ENCODE measurements at regions not wholly inside any gene's neighbourhood (a gene's known extent, or its start where the extent isn't known, plus 50 kb on each side); places are given as distances from the start of the nearest gene placed in this dataset.

GRCh38 chr10:47082055-47082784, 171.0 kb downstream of the PTPN20 start:
- Histone ChIP-seq H3K9ac (ENCODE audit: low read length) (no peak overlapping the region), H4K12ac (ENCODE audit: low read depth, low read length) (no peak overlapping the region), H4K91ac (ENCODE audit: low read depth, low read length) (no peak overlapping the region), H3K27ac (ENCODE audit: low read depth, low read length) (no peak overlapping the region), H3K9me3 (ENCODE audit: insufficient read depth, low read depth, low read length) (peaks cover 7% of the 10 kb centered on the region), H2BK5ac (ENCODE audit: low read depth, low read length, poor library complexity) (no peak overlapping the region), H2BK120ac (ENCODE audit: insufficient read depth, low read length, poor library complexity) (no peak overlapping the region), H2AFZ (ENCODE audit: insufficient read depth, low read length, poor library complexity) (no peak overlapping the region), H3K23ac (ENCODE audit: low read length) (no peak overlapping the region), H3K27me3 (ENCODE audit: insufficient read depth, low read length) (no peaks in the 10 kb centered on the region), H3K18ac (ENCODE audit: low read length) (no peak overlapping the region), H4K8ac (ENCODE audit: low read depth, low read length) (no peak overlapping the region), H3K4me2 (ENCODE audit: low read length) (no peak overlapping the region), H3K4ac (ENCODE audit: low read depth, low read length) (no peak overlapping the region), H3K4me1 (ENCODE audit: control insufficient read depth in 1 of 2, insufficient read depth in 2 of 2, low read length in 2 of 2) (peaks cover 0 to 4% of the 10 kb centered on the region in 2 experiments), H3K79me2 (ENCODE audit: control insufficient read depth, insufficient read depth, low read length, poor library complexity) (no peaks in the 10 kb centered on the region), H3K4me3 (ENCODE audit: low read depth, low read length) (no peak overlapping the region), H3K36me3 (ENCODE audit: control insufficient read depth in 1 of 2, insufficient read depth in 2 of 2, low read length in 2 of 2) (no peaks in the 10 kb centered on the region), H3K14ac (ENCODE audit: low read length) (no peak overlapping the region), H3K79me1 (ENCODE audit: low read length) (no peaks in the 10 kb centered on the region), H2AK5ac (ENCODE audit: low read length) (no peak overlapping the region), H2BK12ac (ENCODE audit: low read length) (no peak overlapping the region)
- no peak for DNase-seq
- WGBS (ENCODE audit: extremely low coverage, insufficient coverage, insufficient read length), result no CpG with 5 or more reads among the region's 12 CpGs

GRCh38 chr10:47087667-47088066, 176.4 kb downstream of the PTPN20 start:
- no peaks in the 10 kb centered on the region for H3K36me3 ChIP-seq (ENCODE audit: control insufficient read depth in 1 of 2, insufficient read depth in 2 of 2, low read length in 2 of 2)
- H3K79me1 ChIP-seq (ENCODE audit: low read length), result no peaks in the 10 kb centered on the region
- H3K9me3 ChIP-seq (ENCODE audit: insufficient read depth, low read depth, low read length), result no peaks in the 10 kb centered on the region
- H3K9ac ChIP-seq (ENCODE audit: low read length), result no peak overlapping the region
- no peak for DNase-seq
- no peak overlapping the region for H2AFZ ChIP-seq (ENCODE audit: insufficient read depth, low read length, poor library complexity)
- no peak overlapping the region for H3K4me2 ChIP-seq (ENCODE audit: low read length)
- H2BK12ac ChIP-seq (ENCODE audit: low read length), result no peak overlapping the region
- no peak overlapping the region for H2BK120ac ChIP-seq (ENCODE audit: insufficient read depth, low read length, poor library complexity)
- no peak overlapping the region for H4K91ac ChIP-seq (ENCODE audit: low read depth, low read length)
- no peaks in the 10 kb centered on the region for H3K4me1 ChIP-seq (ENCODE audit: control insufficient read depth in 1 of 2, insufficient read depth in 2 of 2, low read length in 2 of 2)
- no peak overlapping the region for H3K18ac ChIP-seq (ENCODE audit: low read length)
- H2AK5ac ChIP-seq (ENCODE audit: low read length), result no peak overlapping the region
- H4K12ac ChIP-seq (ENCODE audit: low read depth, low read length), result no peak overlapping the region
- H4K8ac ChIP-seq (ENCODE audit: low read depth, low read length), result no peak overlapping the region
- no peak overlapping the region for H3K14ac ChIP-seq (ENCODE audit: low read length)
- no peaks in the 10 kb centered on the region for H3K27me3 ChIP-seq (ENCODE audit: insufficient read depth, low read length)
- no peak overlapping the region for H3K23ac ChIP-seq (ENCODE audit: low read length)
- H3K27ac ChIP-seq (ENCODE audit: low read depth, low read length), result no peak overlapping the region
- H2BK5ac ChIP-seq (ENCODE audit: low read depth, low read length, poor library complexity), result no peak overlapping the region
- H3K79me2 ChIP-seq (ENCODE audit: control insufficient read depth, insufficient read depth, low read length, poor library complexity), result no peaks in the 10 kb centered on the region
- H3K4me3 ChIP-seq (ENCODE audit: low read depth, low read length), result no peak overlapping the region
- H3K4ac ChIP-seq (ENCODE audit: low read depth, low read length), result no peak overlapping the region

GRCh38 chr10:47088656-47089354, 177.6 kb downstream of the PTPN20 start:
- H3K14ac ChIP-seq (ENCODE audit: low read length), result no peak overlapping the region
- WGBS (ENCODE audit: extremely low coverage, insufficient coverage, insufficient read length), result no CpG with 5 or more reads among the region's 10 CpGs
- no peak overlapping the region for H3K4ac ChIP-seq (ENCODE audit: low read depth, low read length)
- no peaks in the 10 kb centered on the region for H3K79me1 ChIP-seq (ENCODE audit: low read length)
- no peak overlapping the region for H4K8ac ChIP-seq (ENCODE audit: low read depth, low read length)
- no peaks in the 10 kb centered on the region for H3K27me3 ChIP-seq (ENCODE audit: insufficient read depth, low read length)
- H3K36me3 ChIP-seq (ENCODE audit: control insufficient read depth in 1 of 2, insufficient read depth in 2 of 2, low read length in 2 of 2), result no peaks in the 10 kb centered on the region
- H2BK12ac ChIP-seq (ENCODE audit: low read length), result no peak overlapping the region
- H2AFZ ChIP-seq (ENCODE audit: insufficient read depth, low read length, poor library complexity), result no peak overlapping the region
- H3K79me2 ChIP-seq (ENCODE audit: control insufficient read depth, insufficient read depth, low read length, poor library complexity), result no peaks in the 10 kb centered on the region
- no peak overlapping the region for H3K18ac ChIP-seq (ENCODE audit: low read length)
- H3K9me3 ChIP-seq (ENCODE audit: insufficient read depth, low read depth, low read length), result no peaks in the 10 kb centered on the region
- no peak overlapping the region for H4K12ac ChIP-seq (ENCODE audit: low read depth, low read length)
- no peak overlapping the region for H2BK5ac ChIP-seq (ENCODE audit: low read depth, low read length, poor library complexity)
- no peak overlapping the region for H2AK5ac ChIP-seq (ENCODE audit: low read length)
- H2BK120ac ChIP-seq (ENCODE audit: insufficient read depth, low read length, poor library complexity), result no peak overlapping the region
- H3K4me2 ChIP-seq (ENCODE audit: low read length), result no peak overlapping the region
- no peak overlapping the region for H3K9ac ChIP-seq (ENCODE audit: low read length)
- H3K23ac ChIP-seq (ENCODE audit: low read length), result no peak overlapping the region
- H3K4me1 ChIP-seq (ENCODE audit: control insufficient read depth in 1 of 2, insufficient read depth in 2 of 2, low read length in 2 of 2), result no peaks in the 10 kb centered on the region
- no peak for DNase-seq
- H3K4me3 ChIP-seq (ENCODE audit: low read depth, low read length), result no peak overlapping the region
- H3K27ac ChIP-seq (ENCODE audit: low read depth, low read length), result no peak overlapping the region
- no peak overlapping the region for H4K91ac ChIP-seq (ENCODE audit: low read depth, low read length)

GRCh38 chr10:47090042-47090441, 178.8 kb downstream of the PTPN20 start:
- no peak for DNase-seq
- Histone ChIP-seq H3K14ac (ENCODE audit: low read length) (no peak overlapping the region), H2AK5ac (ENCODE audit: low read length) (no peak overlapping the region), H3K36me3 (ENCODE audit: control insufficient read depth in 1 of 2, insufficient read depth in 2 of 2, low read length in 2 of 2) (no peaks in the 10 kb centered on the region), H3K27me3 (ENCODE audit: insufficient read depth, low read length) (no peaks in the 10 kb centered on the region), H3K79me1 (ENCODE audit: low read length) (no peaks in the 10 kb centered on the region), H3K9me3 (ENCODE audit: insufficient read depth, low read depth, low read length) (no peaks in the 10 kb centered on the region), H3K4me1 (ENCODE audit: control insufficient read depth in 1 of 2, insufficient read depth in 2 of 2, low read length in 2 of 2) (no peaks in the 10 kb centered on the region), H2AFZ (ENCODE audit: insufficient read depth, low read length, poor library complexity) (no peak overlapping the region), H3K27ac (ENCODE audit: low read depth, low read length) (no peak overlapping the region), H2BK12ac (ENCODE audit: low read length) (no peak overlapping the region), H4K91ac (ENCODE audit: low read depth, low read length) (no peak overlapping the region), H2BK5ac (ENCODE audit: low read depth, low read length, poor library complexity) (no peak overlapping the region), H3K23ac (ENCODE audit: low read length) (no peak overlapping the region), H3K4ac (ENCODE audit: low read depth, low read length) (no peak overlapping the region), H4K8ac (ENCODE audit: low read depth, low read length) (no peak overlapping the region), H3K18ac (ENCODE audit: low read length) (no peak overlapping the region), H3K4me2 (ENCODE audit: low read length) (no peak overlapping the region), H3K9ac (ENCODE audit: low read length) (no peak overlapping the region), H3K4me3 (ENCODE audit: low read depth, low read length) (no peak overlapping the region), H2BK120ac (ENCODE audit: insufficient read depth, low read length, poor library complexity) (no peak overlapping the region), H3K79me2 (ENCODE audit: control insufficient read depth, insufficient read depth, low read length, poor library complexity) (no peaks in the 10 kb centered on the region), H4K12ac (ENCODE audit: low read depth, low read length) (no peak overlapping the region)
- WGBS (ENCODE audit: extremely low coverage, insufficient coverage, insufficient read length), result no CpG with 5 or more reads among the region's 3 CpGs
